Stimulated activated CD8-positive, alpha-beta memory T cell treated with anti-CD3 and anti-CD28 coated beads, Interleukin-15, amount 100 ng/mL, for 4 hours (primary cell): ENCODE measurements at regions not wholly inside any gene's neighbourhood (a gene's known extent, or its start where the extent isn't known, plus 50 kb on each side); places are given as distances from the start of the nearest gene placed in this dataset.

Experiments
- DNase-seq, 2 donors: peaks; one replicate each; pipeline ENCODE4 v3.0.0-alpha.2; 2020; ENCODE audit warnings: low read depth in 2 of 2

- DNase-seq = no peak
Observed at GRCh38 chr22:47250995-47251765, 488.7 kb downstream of the TBC1D22A start.

DNA sequence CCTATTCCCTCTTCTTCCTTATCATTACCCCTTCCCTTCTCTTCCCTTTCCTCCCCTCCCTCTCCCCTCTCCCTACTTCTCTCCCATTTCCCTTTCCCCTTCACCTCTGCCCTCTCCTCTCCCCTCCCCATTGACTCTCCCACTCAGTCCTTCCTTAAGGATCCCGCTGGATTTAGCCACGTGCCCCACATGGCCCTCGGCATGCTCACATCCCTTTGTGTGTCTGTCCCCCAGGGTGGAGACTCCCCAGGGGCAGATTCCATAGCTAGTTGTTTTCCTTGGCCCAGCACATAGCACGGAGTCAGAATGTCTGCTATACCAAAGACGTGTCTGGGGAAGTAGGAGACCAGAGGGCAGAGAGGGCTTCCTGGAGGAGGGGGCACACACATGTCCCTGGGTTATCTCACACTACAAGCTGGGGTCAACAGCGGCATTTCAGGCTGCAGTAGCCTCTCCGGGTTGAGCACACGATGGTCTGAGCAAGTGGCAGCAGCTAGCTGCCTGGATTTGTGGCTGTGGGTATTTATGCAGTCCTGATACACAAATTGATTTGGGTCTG lies 487.0 kb downstream of the TBC1D22A start:
- no peak for DNase-seq

GRCh38 chr22:47248925-47249324 lies 486.5 kb downstream of the TBC1D22A start:
- DNase-seq = no peak

GRCh38 chr22:47247579-47248240 lies 485.3 kb downstream of the TBC1D22A start:
- no peak for DNase-seq

DNA sequence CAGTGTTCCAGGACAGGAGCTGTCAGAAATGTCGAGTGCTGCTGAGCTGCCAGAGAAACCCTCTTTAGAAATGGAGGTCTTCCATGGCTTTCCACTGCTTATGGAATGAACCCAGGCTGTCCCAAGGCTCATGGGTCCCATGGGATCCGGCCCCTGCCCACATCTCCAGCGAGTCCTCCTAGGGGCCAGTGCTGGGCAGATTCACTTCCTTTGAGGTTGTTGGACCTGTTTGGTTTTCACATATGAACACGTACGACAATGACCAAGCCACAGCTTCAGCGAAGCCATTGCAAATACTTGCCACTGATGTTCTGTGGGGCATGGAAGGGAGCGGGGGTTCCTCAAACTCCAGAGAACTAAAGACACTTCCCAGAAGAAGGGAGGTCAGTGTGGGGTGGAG lies 483.3 kb downstream of the TBC1D22A start:
- DNase-seq = no peak

DNA sequence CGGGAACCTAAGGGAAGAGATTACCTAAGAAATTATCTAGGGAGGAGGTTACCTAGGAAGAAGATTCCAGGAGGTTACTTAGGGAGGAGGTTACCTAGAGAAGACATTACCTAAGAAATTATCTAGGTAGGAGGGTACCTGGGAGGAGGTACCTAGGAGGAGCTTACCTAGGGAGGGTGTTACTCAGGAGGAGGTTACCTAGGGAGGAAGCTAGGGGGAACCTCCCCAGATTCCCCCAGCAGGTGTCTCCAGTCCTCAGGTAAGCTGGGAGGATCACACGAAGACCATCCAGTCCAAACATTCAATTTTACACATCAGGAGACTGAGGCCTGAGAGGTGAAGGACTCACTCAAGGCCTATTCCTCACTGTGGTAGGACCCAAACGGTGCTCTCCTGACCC lies 482.8 kb downstream of the TBC1D22A start:
- DNase-seq = no peak

DNA sequence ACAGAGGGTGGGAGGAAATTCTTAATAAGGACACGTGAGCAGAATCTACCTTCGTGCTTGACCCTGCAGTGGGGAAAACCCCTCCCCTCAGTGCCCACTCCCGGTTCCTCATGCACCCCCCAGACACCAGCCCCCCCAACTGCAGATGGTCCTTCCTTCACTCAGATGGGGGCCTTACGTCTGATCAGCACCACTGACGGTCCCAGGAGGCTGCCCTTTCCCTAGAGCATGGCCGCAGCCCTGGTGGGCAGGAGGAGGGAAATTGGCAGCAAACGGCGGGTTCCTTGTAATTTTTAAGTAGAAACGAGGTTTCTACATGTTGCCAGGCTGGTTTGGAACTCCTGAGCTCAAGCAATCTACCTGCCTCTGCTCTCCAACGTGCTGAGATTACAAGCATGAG lies 477.7 kb downstream of the TBC1D22A start:
- DNase-seq = no peak

GRCh38 chr22:47239474-47239860 lies 477.0 kb downstream of the TBC1D22A start:
- DNase-seq = no peak

- no peak for DNase-seq
Observed at GRCh38 chr22:47238690-47239473, 476.4 kb downstream of the TBC1D22A start.

DNA sequence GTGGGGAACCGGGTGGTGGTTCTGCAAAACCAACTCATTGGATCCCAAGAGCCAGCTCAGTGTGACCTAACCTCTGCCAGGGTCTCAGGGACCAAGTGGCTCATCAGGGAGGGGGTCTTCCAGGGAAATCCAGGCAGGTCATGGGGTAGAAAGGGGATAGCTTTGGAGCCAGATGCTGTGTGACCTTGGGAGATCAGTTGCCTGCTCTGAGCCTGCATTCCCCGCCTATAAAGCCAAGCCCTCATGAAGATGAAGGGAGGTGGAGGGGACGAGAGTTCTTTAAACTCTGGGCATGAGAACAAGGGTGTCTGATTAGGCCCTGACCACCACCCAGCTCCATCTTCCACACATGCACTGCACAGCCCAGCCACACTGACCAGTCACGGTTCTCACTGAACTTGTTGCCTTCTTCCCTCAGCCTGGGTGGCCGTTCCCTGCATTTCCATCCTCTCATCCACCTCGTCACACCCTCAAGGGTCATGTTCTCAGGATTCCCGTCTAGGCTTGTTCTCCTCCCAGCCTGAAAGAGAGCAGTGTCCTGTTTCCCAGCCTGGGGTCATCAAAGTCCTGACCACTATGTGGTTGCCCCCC lies 475.5 kb downstream of the TBC1D22A start:
- no peak for DNase-seq

GRCh38 chr22:47236718-47237117 lies 474.3 kb downstream of the TBC1D22A start:
- no peak for DNase-seq

GRCh38 chr22:47236161-47236560 lies 473.7 kb downstream of the TBC1D22A start:
- DNase-seq = no peak

DNA sequence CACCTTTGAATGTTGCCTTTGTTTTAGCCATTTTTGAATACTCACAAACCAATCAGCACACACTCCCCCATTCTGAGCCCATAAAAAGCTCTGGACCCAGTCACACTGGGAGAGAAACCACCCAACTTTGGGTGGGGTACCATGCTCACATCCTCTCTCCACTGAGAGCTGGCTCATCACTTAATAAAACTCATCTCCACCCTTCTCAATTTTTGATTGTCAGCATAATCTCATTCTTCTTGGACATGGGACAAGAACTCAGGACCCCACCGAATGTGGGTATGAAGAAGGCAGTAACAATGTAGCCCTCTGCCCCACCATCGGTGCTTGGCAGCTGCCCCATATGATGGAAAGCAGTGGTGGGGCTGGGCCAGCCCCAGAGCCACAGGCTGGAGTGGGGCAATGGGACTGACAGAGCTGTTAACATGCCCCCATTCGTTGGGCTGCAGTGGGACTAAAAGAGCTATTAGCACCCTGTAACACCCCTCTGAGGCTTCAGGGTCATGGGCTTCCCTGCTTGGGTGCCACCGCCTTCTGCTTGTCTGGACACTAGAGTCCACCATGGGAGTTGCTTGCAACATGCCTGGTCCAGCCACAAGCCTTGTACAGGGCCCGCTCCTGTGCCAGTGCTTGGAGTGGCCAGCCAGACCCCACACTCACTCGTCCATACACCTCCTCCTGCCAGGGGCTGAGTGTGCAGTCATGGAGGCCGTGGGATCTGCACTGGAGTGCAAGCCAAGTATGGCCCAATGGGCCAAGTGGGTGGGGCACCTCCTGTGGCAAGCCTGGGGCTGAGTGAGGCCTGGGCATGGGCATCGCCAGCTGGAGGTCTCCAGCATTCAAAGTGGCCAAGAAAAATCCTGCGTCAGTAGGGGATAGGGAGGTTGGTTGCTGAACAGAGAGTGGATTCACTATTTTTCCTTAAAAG lies 471.1 kb downstream of the TBC1D22A start:
- DNase-seq = no peak

GRCh38 chr22:47232753-47233152 lies 470.3 kb downstream of the TBC1D22A start:
- no peak for DNase-seq

DNA sequence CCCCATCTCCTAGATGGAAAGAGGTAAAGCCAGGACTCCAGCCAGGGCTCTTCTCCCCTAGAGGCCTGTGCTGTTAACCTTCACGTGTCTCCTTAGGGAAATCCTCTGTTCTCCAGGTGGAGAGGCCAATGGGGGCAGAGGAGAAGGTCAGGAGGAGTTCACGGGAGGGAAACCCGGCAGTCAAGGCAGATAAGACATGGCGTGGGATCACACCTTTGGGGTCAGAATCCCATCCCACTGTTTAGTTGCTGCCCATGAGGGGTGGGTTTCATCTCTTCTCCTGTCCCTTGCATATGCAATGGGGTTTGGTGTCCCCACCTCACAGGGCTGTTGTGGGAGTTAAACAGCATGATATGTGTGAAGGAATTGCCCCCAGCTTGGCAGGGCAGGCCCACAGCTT lies 469.7 kb downstream of the TBC1D22A start:
- no peak for DNase-seq

- no peak for DNase-seq
Observed at GRCh38 chr22:47231759-47232158, 469.3 kb downstream of the TBC1D22A start.

DNA sequence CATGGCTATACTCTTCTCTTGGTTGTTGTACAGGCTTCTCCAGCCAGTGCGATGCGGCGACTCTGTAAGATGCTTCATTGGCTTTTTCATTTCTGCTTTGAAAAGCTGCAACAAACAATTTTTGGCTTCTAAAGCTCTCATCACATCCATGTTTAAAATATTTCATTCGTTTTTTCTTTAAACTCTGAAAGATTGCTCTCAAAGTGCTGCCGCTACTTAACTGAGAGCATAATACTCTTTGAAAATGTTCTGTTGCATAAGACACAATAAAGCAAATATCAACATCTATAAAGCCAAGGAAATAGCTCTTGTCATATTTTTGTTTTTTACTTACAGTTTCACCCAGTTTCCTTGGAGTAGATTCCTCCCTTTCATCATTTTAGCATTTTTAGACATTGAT lies 468.3 kb downstream of the TBC1D22A start:
- no peak for DNase-seq

DNA sequence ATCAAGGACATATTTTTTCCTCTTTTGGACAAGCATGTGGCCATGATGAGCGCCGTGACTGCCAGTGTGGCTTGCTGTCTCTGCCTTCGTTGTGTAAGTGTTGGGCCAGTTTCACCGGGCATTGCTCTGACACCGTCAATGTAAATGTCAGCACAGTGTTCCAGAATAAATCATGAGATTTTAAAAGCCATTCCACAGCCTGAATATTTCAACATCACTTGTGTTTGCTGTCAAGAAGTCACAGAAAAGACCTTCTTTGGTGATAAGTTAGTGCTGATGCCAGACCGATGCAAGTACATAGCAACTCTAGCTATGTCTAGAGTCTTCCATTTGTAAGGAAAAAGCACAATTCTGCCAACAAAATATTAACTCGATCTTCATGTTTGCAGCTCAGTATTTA lies 467.8 kb downstream of the TBC1D22A start:
- DNase-seq = no peak

DNA sequence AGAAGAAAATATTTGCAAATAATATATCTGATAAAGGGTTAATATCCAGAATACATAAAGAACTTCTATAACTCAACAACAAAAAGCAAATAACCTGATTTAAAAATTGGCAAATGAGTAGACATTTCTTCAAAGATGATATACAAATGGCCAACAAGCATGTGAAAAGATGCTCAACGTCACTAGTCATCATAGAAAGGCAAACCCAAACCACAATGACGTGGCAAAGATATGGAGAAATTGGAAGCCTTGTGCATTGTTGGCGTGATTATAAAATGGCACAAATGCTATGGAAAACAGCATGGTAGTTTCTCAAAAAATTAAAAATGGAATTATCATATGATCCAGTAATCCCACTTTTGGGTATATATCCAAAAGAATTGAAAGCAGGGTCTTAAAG lies 466.3 kb downstream of the TBC1D22A start:
- DNase-seq = no peak

DNA sequence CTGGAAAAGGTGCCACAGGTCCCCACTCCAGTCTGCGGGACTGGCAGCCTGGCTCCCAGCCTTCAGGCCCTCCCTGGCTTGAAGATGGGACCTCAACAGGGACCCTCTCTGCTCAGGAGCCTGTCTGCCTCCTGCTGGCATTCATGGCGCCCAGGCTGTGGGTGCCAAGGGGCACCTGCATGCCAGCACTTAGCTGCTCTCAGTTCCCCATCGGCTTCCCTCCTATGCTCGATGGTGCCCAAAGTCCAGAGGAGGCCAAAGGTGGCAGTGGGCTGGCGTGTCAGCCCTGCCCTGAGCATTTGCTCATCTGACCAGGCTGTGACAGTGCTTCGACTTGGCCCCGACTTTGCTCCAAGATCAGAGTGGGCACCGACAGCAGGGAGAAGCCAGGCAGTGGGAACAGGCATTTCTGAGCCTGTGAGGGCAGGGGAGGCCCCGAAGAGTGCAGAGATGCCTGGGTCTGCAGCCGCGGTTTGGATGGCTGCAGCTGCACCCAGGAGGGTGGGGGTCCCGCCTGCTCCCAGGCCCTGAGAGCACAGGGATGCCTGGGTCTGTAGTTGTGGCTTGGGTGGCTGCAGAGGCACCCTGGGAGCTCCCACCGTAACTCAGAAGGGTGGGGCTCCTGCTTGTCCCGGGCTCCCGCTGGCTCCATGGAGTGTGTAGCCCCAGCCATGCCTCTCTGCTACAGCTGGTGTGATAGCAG lies 463.6 kb downstream of the TBC1D22A start:
- no peak for DNase-seq
